CD4-positive, alpha-beta T cell treated with Interleukin-12 subunit alpha and Interleukin-12 subunit beta, for 1 hour (primary cell): ENCODE measurements at regions not wholly inside any gene's neighbourhood (a gene's known extent, or its start where the extent isn't known, plus 50 kb on each side); places are given as distances from the start of the nearest gene placed in this dataset.

Source experiments
- DNase-seq: peaks from one replicate; pipeline ENCODE4 v3.0.0-alpha.2; 2020

GRCh38 chr1:239209591-239209990 is 176.8 kb upstream of the CHRM3 start:
- DNase-seq: no peak

GRCh38 chr1:239204401-239204800 is 182.0 kb upstream of the CHRM3 start:
- no peak for DNase-seq

- no peak for DNase-seq
Observed at GRCh38 chr1:239197871-239198270, 188.5 kb upstream of the CHRM3 start.

- no peak for DNase-seq
Observed at GRCh38 chr1:239189998-239190512, 196.3 kb upstream of the CHRM3 start.

GRCh38 chr1:239186487-239186886 is 199.9 kb upstream of the CHRM3 start:
- no peak for DNase-seq

- no peak for DNase-seq
Observed at GRCh38 chr1:239185245-239185619, 201.1 kb upstream of the CHRM3 start.

- DNase-seq: no peak
Observed at GRCh38 chr1:239184561-239185244, 201.7 kb upstream of the CHRM3 start.

GRCh38 chr1:239178961-239179360 is 207.4 kb upstream of the CHRM3 start:
- DNase-seq: no peak

- no peak for DNase-seq
Observed at GRCh38 chr1:239174880-239175279, 211.5 kb upstream of the CHRM3 start.

GRCh38 chr1:239170828-239171227 is 215.5 kb upstream of the CHRM3 start:
- DNase-seq: no peak

- DNase-seq: no peak
Observed at GRCh38 chr1:239169276-239169675, 217.1 kb upstream of the CHRM3 start.

- DNase-seq: no peak
Observed at GRCh38 chr1:239164451-239165180, 221.8 kb upstream of the CHRM3 start.

GRCh38 chr1:239155466-239156091 is 230.8 kb upstream of the CHRM3 start:
- DNase-seq: no peak

GRCh38 chr1:239151937-239152336 is 234.4 kb upstream of the CHRM3 start:
- DNase-seq: no peak

GRCh38 chr1:239140968-239141367 is 245.4 kb upstream of the CHRM3 start:
- no peak for DNase-seq

GRCh38 chr1:239139801-239140200 is 246.6 kb upstream of the CHRM3 start:
- DNase-seq: no peak

- no peak for DNase-seq
Observed at GRCh38 chr1:239128541-239128940, 257.8 kb upstream of the CHRM3 start.

GRCh38 chr1:239126884-239127283 is 259.5 kb upstream of the CHRM3 start:
- DNase-seq: no peak

GRCh38 chr1:239125893-239126292 is 260.5 kb upstream of the CHRM3 start:
- no peak for DNase-seq

- no peak for DNase-seq
Observed at GRCh38 chr1:239125027-239125426, 261.3 kb upstream of the CHRM3 start.

- no peak for DNase-seq
Observed at GRCh38 chr1:239123260-239123659, 263.1 kb upstream of the CHRM3 start.

GRCh38 chr1:239112101-239112935 is 274.1 kb upstream of the CHRM3 start:
- no peak for DNase-seq

GRCh38 chr1:239107676-239108075 is 278.7 kb upstream of the CHRM3 start:
- DNase-seq: no peak
